Stimulated activated CD8-positive, alpha-beta memory T cell treated with anti-CD3 and anti-CD28 coated beads, Interleukin-2, amount 100 ng/mL, for 1 hour (primary cell): ENCODE measurements at regions not wholly inside any gene's neighbourhood (a gene's known extent, or its start where the extent isn't known, plus 50 kb on each side); places are given as distances from the start of the nearest gene placed in this dataset.
"Not testable (repeated sequence)": the region's sequence is repeated elsewhere in the genome, so short reads cannot be mapped to it uniquely, and the experiment has no call there.

ENCODE experiments used
- DNase-seq, 2 donors: peaks; one replicate each; pipeline ENCODE4 v3.0.0-alpha.2; 2020; ENCODE audit warnings: low read depth in 2 of 2

GRCh38 chr6:110558575-110558974 lies 82.2 kb upstream of the SLC22A16 start:
- DNase-seq = no peak

DNA sequence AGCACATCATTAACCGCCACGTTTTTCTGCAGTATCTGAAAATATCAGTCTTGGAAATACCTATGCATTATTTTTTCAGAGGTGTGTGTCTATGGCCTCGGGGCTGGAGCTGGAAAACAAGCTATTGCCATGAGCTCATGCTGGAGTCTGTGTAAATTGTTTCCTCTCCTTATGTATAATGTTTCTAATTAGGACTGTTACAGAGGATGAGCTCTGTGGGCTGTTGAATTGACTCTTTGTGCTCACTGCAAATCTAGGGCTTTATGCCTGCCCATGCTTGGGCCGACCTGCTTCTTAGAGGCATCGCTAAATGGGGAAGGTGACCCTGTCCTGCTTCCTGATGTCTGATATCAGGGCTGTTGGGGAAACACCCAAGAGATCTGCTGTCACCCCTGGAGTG lies 80.8 kb upstream of the SLC22A16 start:
- DNase-seq = no peak

GRCh38 chr6:110556317-110557110 lies 80.1 kb upstream of the SLC22A16 start:
- no peak for DNase-seq

DNA sequence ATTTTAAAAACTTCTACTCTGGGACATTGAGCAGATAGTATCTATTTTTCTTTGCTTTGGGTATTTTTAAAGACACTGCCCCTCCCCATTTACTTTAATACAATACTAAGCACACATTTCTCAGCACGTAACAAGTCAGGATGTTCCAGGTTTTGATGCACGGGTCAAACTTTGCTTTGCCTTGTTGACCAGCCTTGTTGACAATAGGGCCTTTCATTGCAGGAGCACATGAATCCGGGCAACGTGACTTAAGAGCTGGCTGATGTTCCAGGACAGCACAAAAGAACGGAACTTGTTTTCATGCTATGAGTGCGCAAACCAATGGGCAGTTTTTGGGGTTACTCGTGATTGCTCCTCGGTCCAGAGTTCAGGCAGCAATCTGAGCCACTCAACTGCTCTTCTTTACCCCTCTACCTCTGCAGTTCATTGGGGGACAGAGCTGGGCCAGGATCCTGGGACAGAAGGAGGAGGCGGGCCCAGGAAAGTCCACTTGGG lies 78.6 kb upstream of the SLC22A16 start:
- no peak for DNase-seq

GRCh38 chr6:110554441-110554840 lies 78.0 kb upstream of the SLC22A16 start:
- DNase-seq = no peak

GRCh38 chr6:110552901-110553641 lies 76.7 kb upstream of the SLC22A16 start:
- DNase-seq = no peak

DNA sequence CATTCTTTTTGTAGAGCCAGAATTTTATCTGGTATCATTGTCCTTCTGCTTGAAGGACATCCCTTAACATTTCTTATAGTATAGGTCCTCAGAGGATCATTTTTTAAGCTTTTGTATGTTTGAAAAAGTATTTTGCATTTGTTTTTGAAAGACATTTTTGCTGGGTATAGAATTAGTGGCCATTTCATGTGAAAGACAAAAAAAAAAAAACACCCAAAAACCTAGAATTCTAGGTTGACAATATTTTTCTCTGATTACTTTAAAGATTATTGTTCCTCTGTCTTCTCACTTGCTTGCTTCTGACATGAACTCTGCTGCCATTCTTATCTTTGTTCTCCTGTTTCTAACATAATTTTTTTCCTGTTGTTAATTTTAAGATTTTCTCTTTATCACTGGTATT lies 75.7 kb upstream of the SLC22A16 start:
- no peak for DNase-seq

DNA sequence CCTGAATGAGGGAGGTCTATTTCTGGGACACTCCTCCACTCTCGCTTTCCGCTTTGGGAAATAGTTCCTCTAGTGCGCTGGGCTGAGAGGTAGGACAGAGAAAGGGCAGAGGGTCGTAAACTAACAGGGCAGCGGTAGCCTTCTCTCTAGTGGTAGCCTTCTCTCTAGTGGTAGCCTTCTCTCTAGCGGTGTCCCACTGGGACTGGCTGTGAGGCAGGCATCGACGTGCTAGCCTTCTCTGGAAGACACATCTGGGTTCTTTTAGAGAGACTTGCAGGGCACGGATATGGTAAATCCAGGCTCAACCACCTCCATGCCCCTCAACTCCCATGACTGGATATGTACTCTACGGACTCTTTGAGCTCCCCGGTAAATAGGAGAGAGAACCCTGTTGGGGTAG lies 74.7 kb upstream of the SLC22A16 start:
- no peak for DNase-seq

DNA sequence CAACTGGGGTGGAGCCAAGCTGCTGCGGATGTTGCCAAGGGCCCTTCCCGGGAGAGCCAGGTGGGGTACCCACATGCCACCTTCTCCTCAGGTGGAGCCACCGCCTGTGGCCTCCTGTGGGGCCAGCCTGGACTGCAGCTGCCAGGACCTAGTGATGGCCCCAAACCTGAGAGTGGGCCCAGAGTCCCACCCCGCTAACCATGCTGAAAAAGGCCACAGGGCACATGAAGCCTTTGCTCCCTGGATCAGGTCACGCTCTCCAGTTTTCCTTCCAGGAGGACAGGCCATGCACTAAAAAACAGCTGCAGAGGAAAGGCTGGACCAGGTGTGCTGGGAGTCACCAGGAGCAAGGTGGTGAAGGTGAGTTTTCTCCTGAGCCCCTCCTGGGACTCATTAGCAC lies 73.9 kb upstream of the SLC22A16 start:
- no peak for DNase-seq

DNA sequence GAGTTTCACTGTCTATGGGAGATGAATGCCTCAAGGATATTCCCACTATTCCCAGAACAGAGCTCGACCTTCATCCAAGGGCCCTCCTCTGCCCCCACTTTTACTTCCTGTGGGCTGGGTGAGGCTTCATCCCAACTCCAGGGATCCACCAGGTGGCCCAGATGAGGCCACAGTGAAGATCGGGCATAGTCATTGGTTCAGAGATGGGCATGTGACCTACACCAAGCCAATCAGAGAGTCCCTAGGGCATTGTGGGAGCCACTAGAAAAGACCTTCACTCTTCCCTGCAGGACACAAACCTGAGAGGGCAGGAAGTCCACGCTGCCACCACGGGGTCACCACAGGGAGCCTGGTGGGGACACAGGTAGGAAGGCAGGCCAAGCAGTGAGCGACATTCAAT lies 72.9 kb upstream of the SLC22A16 start:
- DNase-seq = no peak

GRCh38 chr6:110548110-110548847 lies 71.9 kb upstream of the SLC22A16 start:
- no peak for DNase-seq

- DNase-seq = no peak
These were observed 71.0 kb upstream of the SLC22A16 start for GRCh38 chr6:110547266-110547964.

GRCh38 chr6:110545081-110545872 lies 68.9 kb upstream of the SLC22A16 start:
- no peak for DNase-seq

DNA sequence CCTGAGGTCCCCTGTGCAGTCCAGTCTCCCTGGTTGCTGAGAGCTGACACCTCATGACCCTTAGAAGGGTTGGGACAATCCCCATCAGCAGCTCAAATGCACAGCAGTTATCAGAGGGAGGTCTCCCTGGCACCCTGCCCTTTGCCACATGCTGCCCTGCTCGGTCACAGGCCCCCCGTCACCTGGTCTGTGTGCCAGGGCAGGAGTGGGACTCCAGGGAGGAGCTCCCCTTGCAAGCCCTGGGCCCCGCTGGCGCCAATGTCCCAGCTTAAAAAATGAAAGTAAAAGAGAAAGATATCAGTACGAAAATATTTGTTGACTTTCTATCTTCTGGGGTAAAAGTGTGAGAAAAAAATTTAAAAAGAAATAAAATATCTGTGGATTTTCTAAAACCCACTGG lies 68.1 kb upstream of the SLC22A16 start:
- no peak for DNase-seq

- no peak for DNase-seq
These were observed 66.7 kb upstream of the SLC22A16 start for GRCh38 chr6:110543106-110543505.

DNA sequence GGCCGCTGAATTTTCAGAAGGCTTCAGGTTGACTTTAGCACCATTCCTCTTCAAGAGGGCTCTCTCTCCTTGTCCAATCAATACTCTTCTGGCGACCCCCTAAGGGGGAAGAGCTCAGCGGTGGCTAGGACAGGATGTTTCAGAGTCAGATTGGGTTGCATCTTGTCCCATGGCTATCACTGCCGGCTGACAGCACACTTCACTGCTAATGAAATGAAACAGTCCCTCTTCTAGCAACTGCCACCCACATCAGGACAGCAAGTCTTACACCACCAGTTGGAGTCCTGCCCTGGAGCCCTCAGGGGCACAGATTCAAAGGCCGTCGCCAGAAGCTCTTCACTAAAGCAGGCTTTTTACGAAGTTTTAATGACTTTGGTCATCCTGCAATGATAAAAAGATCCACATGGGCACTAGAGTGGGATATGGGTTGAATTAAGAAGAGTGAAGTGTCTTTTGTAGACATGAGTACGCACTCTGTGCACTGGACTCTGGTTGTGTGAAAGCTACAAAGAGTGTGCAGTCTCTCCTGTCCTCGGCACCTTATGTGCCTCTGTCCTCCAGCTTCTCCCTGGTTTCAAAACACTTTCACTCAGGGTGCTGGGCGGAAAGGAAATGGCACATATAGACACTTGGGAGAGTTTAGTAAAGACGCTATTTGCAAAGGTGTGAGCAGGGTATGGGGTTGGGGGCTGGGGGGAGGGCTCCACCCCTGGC lies 66.1 kb upstream of the SLC22A16 start:
- no peak for DNase-seq

GRCh38 chr6:110541701-110542309 lies 65.4 kb upstream of the SLC22A16 start:
- no peak for DNase-seq

DNA sequence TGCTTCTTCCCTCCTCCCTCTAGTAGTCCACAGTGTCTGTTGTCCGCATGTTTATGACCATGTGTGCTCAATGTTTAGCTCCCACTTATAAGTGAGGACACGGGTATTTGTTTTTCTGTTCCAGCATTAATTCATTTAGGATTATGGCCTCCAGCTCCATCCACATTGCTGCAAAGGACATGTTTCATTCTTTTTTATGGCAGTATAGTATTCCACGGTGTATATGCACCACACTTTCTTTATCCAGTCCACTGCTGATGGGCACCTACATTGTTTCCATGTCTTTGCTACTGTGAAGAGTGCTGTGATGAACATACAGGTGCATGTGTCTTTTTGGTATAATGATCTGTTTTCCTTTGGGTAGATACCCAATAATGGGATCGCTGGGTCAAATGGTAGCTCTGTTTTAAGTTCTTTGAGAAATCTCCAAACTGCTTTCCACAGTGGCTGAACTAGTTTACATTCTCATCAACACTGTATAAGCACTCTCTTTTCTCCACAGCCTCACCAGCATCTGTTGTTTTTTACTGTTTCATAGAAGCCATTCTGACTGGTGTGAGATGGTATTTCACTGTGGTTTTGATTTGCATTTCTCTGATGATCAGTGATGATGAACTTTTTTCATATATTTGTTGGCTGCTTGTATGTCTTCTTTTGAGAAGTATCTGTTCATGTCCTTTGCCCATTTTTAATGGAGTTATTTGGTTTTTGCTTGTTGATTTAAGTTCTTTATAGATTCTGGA lies 63.0 kb upstream of the SLC22A16 start:
- not testable (repeated sequence) for DNase-seq
